Liver (tissue), 3 donors: ENCODE measurements at regions not wholly inside any gene's neighbourhood (a gene's known extent, or its start where the extent isn't known, plus 50 kb on each side); places are given as distances from the start of the nearest gene placed in this dataset.

Experiments
- EGR1 ChIP-seq, 2 donors: IDR thresholded peaks; 2 replicates each; pipeline ENCODE4 v1.6.1; 2016 to 2018; ENCODE audit warnings: antibody characterized with exemption in 2 of 2, low read depth in 2 of 2
- FOXA1 ChIP-seq: IDR thresholded peaks from 2 replicates; pipeline ENCODE4 v1.6.1; 2016; ENCODE audit warnings: antibody characterized with exemption
- GABPA ChIP-seq, 2 donors: IDR thresholded peaks in 1 of 2; conservative IDR thresholded peaks in 1 of 2; 2 replicates each; pipeline ENCODE4 v1.6.1; 2016; ENCODE audit warnings: antibody characterized with exemption in 2 of 2, mild to moderate bottlenecking in 1 of 2, moderate library complexity in 1 of 2
- JUND ChIP-seq, 2 donors: IDR thresholded peaks; 2 replicates each; pipeline ENCODE4 v1.6.1; 2016; ENCODE audit warnings: antibody characterized with exemption in 2 of 2
- REST ChIP-seq: IDR thresholded peaks from 2 replicates; pipeline ENCODE4 v1.6.1; 2016; ENCODE audit warnings: antibody characterized with exemption, mild to moderate bottlenecking
- SP1 ChIP-seq: IDR thresholded peaks from 2 replicates; pipeline ENCODE4 v1.6.1; 2018; ENCODE audit warnings: antibody characterized with exemption, mild to moderate bottlenecking
- YY1 ChIP-seq: IDR thresholded peaks from 2 replicates; pipeline ENCODE4 v1.6.1; 2016; ENCODE audit warnings: antibody characterized with exemption, mild to moderate bottlenecking
- TF ChIP-seq, protein P1 (sequence below): fragments of 150-350 bp; IDR thresholded peaks from 2 replicates; pipeline ENCODE4 v1.5.1; 2017; ENCODE audit warnings: improper control_type of control experiment, low read depth, low read length; ENCODE audit not compliant: missing input control
- TF ChIP-seq, protein P2 (sequence below): IDR thresholded peaks from 2 replicates; pipeline ENCODE4 v1.6.1; 2016; ENCODE audit warnings: antibody characterized with exemption
- donor health status: healthy.
- donor health status: healthy.

DNA sequence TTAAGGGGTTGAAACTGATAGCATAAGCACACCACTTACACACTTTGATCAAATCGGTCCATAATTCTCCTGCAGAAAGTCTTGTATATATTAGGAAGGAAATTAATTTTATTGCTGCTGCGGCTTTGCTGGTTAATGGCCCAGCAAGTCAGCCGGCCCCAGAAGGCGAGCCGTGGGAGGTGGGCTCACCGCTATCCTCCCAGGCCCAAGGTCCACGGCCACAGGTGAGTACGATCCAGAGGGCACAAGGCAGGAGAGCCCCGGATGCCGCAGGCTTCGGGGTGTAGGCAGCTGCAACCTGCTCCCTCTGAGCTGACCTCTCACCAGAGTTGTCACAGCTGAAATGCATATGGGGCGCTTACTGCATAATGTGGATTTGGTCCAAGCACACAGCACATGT, 165.7 kb downstream of the TBX5 start:
- TF ChIP-seq, protein P1, sequence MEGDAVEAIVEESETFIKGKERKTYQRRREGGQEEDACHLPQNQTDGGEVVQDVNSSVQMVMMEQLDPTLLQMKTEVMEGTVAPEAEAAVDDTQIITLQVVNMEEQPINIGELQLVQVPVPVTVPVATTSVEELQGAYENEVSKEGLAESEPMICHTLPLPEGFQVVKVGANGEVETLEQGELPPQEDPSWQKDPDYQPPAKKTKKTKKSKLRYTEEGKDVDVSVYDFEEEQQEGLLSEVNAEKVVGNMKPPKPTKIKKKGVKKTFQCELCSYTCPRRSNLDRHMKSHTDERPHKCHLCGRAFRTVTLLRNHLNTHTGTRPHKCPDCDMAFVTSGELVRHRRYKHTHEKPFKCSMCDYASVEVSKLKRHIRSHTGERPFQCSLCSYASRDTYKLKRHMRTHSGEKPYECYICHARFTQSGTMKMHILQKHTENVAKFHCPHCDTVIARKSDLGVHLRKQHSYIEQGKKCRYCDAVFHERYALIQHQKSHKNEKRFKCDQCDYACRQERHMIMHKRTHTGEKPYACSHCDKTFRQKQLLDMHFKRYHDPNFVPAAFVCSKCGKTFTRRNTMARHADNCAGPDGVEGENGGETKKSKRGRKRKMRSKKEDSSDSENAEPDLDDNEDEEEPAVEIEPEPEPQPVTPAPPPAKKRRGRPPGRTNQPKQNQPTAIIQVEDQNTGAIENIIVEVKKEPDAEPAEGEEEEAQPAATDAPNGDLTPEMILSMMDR: no peak
- no peak for TF ChIP-seq GABPA (IDR thresholded peaks at IDR 0.05 in 1 of 2, conservative IDR thresholded peaks at IDR 0.05 in 1 of 2)
- no peak for TF ChIP-seq FOXA1
- no peak for TF ChIP-seq JUND (IDR thresholded peaks at IDR 0.05)
- no peak for TF ChIP-seq EGR1 (IDR thresholded peaks at IDR 0.05; ENCODE audit: low read depth in 2 of 2)
- no peak for TF ChIP-seq REST
- TF ChIP-seq, protein P2, sequence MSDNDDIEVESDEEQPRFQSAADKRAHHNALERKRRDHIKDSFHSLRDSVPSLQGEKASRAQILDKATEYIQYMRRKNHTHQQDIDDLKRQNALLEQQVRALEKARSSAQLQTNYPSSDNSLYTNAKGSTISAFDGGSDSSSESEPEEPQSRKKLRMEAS: no peak
- TF ChIP-seq SP1: no peak
- no peak for TF ChIP-seq YY1
